Lower leg skin (tissue), 3 donors: ENCODE measurements at regions not wholly inside any gene's neighbourhood (a gene's known extent, or its start where the extent isn't known, plus 50 kb on each side); places are given as distances from the start of the nearest gene placed in this dataset.

Experiments
- POLR2A ChIP-seq, 2 donors: fragments of 450-650 bp; IDR thresholded peaks; one replicate each; pipeline ENCODE4 v1.6.1; 2016 to 2017; ENCODE audit warnings: antibody characterized with exemption in 2 of 2, mild to moderate bottlenecking in 1 of 2, moderate library complexity in 1 of 2
- TF ChIP-seq, protein P1 (sequence below), 3 donors: fragments of 450-650 bp; IDR thresholded peaks; one replicate each; pipeline ENCODE4 v1.5.1; 2016; ENCODE audit warnings: antibody characterized with exemption in 3 of 3, mild to moderate bottlenecking in 3 of 3, moderate library complexity in 2 of 3

DNA sequence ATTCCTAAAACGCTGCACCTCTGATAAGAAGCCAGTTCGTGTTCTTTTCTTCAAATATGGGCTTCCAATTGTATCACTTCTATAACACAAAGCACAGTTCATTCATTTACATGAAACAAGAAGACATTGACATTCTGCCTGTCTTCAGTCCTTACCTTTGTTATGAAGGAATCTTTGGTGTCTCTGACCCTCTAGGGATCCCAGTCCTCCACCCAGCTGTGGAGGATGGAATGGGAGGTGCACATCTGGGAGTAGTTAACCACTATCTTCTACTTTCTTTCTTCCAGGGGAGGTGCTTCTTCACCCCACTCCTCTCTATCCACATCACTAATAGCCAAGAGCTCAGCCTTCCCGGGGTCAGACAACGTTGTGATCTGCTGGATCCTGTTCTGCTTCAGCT is 233.4 kb downstream of the CDC5L start:
- no peak for TF ChIP-seq POLR2A (IDR thresholded peaks at IDR 0.05)
- TF ChIP-seq, protein P1, sequence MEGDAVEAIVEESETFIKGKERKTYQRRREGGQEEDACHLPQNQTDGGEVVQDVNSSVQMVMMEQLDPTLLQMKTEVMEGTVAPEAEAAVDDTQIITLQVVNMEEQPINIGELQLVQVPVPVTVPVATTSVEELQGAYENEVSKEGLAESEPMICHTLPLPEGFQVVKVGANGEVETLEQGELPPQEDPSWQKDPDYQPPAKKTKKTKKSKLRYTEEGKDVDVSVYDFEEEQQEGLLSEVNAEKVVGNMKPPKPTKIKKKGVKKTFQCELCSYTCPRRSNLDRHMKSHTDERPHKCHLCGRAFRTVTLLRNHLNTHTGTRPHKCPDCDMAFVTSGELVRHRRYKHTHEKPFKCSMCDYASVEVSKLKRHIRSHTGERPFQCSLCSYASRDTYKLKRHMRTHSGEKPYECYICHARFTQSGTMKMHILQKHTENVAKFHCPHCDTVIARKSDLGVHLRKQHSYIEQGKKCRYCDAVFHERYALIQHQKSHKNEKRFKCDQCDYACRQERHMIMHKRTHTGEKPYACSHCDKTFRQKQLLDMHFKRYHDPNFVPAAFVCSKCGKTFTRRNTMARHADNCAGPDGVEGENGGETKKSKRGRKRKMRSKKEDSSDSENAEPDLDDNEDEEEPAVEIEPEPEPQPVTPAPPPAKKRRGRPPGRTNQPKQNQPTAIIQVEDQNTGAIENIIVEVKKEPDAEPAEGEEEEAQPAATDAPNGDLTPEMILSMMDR (IDR thresholded peaks at IDR 0.05), result no peak
